SK-N-MC (cell line): ENCODE measurements at regions not wholly inside any gene's neighbourhood (a gene's known extent, or its start where the extent isn't known, plus 50 kb on each side); places are given as distances from the start of the nearest gene placed in this dataset.

Source experiments
- DNase-seq: peaks from one replicate; pipeline ENCODE4 v3.0.0-alpha.2; 2011; ENCODE audit warnings: low read depth, low spot score
- H3K27ac ChIP-seq: fragments of 200-600 bp; sonication (generic); 2 replicates; pipeline ENCODE4 v1.5.1; 2016; ENCODE audit warnings: mixed run types
- H3K36me3 ChIP-seq: fragments of 200-600 bp; sonication (generic); 2 replicates; pipeline ENCODE4 v1.6.1; 2017; ENCODE audit warnings: antibody characterized with exemption, low read length, mixed read lengths; ENCODE audit not compliant: insufficient read depth
- H3K4me3 ChIP-seq: fragments of 200-600 bp; sonication (generic); 2 replicates; pipeline ENCODE4 v1.5.1; 2016
- H3K9ac ChIP-seq: fragments of 200-600 bp; sonication (generic); 2 replicates; pipeline ENCODE4 v1.8.0; 2017; ENCODE audit warnings: mixed run types, mixed read lengths; ENCODE audit not compliant: insufficient read length
- H3K9me3 ChIP-seq: fragments of 200-600 bp; sonication (generic); 2 replicates; pipeline ENCODE4 v1.6.1; 2017; ENCODE audit warnings: low read depth, mild to moderate bottlenecking, antibody characterized with exemption, low read length, moderate library complexity, mixed read lengths
- EZH2 ChIP-seq: fragments of 200-600 bp; sonication (generic); IDR thresholded peaks from one replicate; pipeline ENCODE4 v1.6.1; 2017; ENCODE audit warnings: antibody characterized with exemption
- FOXP2 ChIP-seq: optimal IDR thresholded peaks from 2 replicates; pipeline ENCODE3; 2011; ENCODE audit warnings: mild to moderate bottlenecking, moderate library complexity; ENCODE audit not compliant: insufficient read depth; ENCODE audit errors: extremely low read length, control extremely low read depth
- POLR2AphosphoS5 ChIP-seq: IDR thresholded peaks from 2 replicates; pipeline ENCODE4 v1.6.1; 2012; ENCODE audit warnings: mild to moderate bottlenecking, low read depth, low read length, borderline replicate concordance

- Histone ChIP-seq H3K27ac (peak overlapping the region; percentile 83), H3K9ac (no peak overlapping the region), H3K36me3 (no peaks in the 10 kb centered on the region), H3K4me3 (no peak overlapping the region), H3K9me3 (no peaks in the 10 kb centered on the region)
- TF ChIP-seq POLR2AphosphoS5 = no peak
- DNase-seq = no peak
Measured at GRCh38 chr10:130757821-130758489, 553.6 kb downstream of the TCERG1L start.

- H3K36me3 ChIP-seq = no peaks in the 10 kb centered on the region
- DNase-seq = no peak
- no peak overlapping the region for H3K9ac ChIP-seq
- no peak for TF ChIP-seq FOXP2
- no peak for TF ChIP-seq POLR2AphosphoS5
- no peak for TF ChIP-seq EZH2
- H3K27ac ChIP-seq = no peak overlapping the region
- H3K9me3 ChIP-seq = no peaks in the 10 kb centered on the region
- no peak overlapping the region for H3K4me3 ChIP-seq
Measured at GRCh38 chr10:130758529-130758928, 553.0 kb downstream of the TCERG1L start.

GRCh38 chr10:130761032-130761575, 550.4 kb downstream of the TCERG1L start:
- DNase-seq = no peak
- no peaks in the 10 kb centered on the region for H3K36me3 ChIP-seq
- no peak overlapping the region for H3K27ac ChIP-seq
- TF ChIP-seq POLR2AphosphoS5 (no peak), FOXP2 (no peak)
- H3K4me3 ChIP-seq = no peak overlapping the region
- no peak overlapping the region for H3K9ac ChIP-seq
- no peaks in the 10 kb centered on the region for H3K9me3 ChIP-seq

GRCh38 chr10:130761788-130762301, 549.7 kb downstream of the TCERG1L start:
- no peak overlapping the region for H3K9ac ChIP-seq
- no peak for TF ChIP-seq POLR2AphosphoS5
- no peak for TF ChIP-seq FOXP2
- TF ChIP-seq EZH2 = no peak
- no peaks in the 10 kb centered on the region for H3K9me3 ChIP-seq
- no peak overlapping the region for H3K27ac ChIP-seq
- no peaks in the 10 kb centered on the region for H3K36me3 ChIP-seq
- DNase-seq = no peak
- H3K4me3 ChIP-seq = no peak overlapping the region

GRCh38 chr10:130762491-130762890, 549.0 kb downstream of the TCERG1L start:
- no peak for TF ChIP-seq EZH2
- TF ChIP-seq FOXP2 = no peak
- no peak for TF ChIP-seq POLR2AphosphoS5
- no peak for DNase-seq
- Histone ChIP-seq H3K36me3 (no peaks in the 10 kb centered on the region), H3K4me3 (no peak overlapping the region), H3K9me3 (no peaks in the 10 kb centered on the region), H3K9ac (no peak overlapping the region), H3K27ac (no peak overlapping the region)

GRCh38 chr10:130763071-130763470, 548.5 kb downstream of the TCERG1L start:
- Histone ChIP-seq H3K27ac (no peak overlapping the region), H3K9me3 (no peaks in the 10 kb centered on the region), H3K36me3 (no peaks in the 10 kb centered on the region), H3K4me3 (no peak overlapping the region), H3K9ac (no peak overlapping the region)
- DNase-seq = no peak
- TF ChIP-seq POLR2AphosphoS5 = no peak
- TF ChIP-seq EZH2 = no peak
- TF ChIP-seq FOXP2 = no peak

- DNase-seq = no peak
- no peak overlapping the region for H3K27ac ChIP-seq
- H3K9me3 ChIP-seq = no peaks in the 10 kb centered on the region
- no peak overlapping the region for H3K4me3 ChIP-seq
- TF ChIP-seq POLR2AphosphoS5 = no peak
- TF ChIP-seq EZH2 = no peak
- no peak for TF ChIP-seq FOXP2
- no peaks in the 10 kb centered on the region for H3K36me3 ChIP-seq
- no peak overlapping the region for H3K9ac ChIP-seq
Measured at GRCh38 chr10:130763491-130763890, 548.0 kb downstream of the TCERG1L start.

GRCh38 chr10:130764651-130765050, 546.9 kb downstream of the TCERG1L start:
- no peaks in the 10 kb centered on the region for H3K9me3 ChIP-seq
- DNase-seq = no peak
- no peak overlapping the region for H3K4me3 ChIP-seq
- TF ChIP-seq FOXP2 (no peak), EZH2 (no peak), POLR2AphosphoS5 (no peak)
- no peaks in the 10 kb centered on the region for H3K36me3 ChIP-seq
- no peak overlapping the region for H3K9ac ChIP-seq
- no peak overlapping the region for H3K27ac ChIP-seq
